ENCODE measurements at regions not wholly inside any gene's neighbourhood (a gene's known extent, or its start where the extent isn't known, plus 50 kb on each side); places are given as distances from the start of the nearest gene placed in this dataset.

DNA sequence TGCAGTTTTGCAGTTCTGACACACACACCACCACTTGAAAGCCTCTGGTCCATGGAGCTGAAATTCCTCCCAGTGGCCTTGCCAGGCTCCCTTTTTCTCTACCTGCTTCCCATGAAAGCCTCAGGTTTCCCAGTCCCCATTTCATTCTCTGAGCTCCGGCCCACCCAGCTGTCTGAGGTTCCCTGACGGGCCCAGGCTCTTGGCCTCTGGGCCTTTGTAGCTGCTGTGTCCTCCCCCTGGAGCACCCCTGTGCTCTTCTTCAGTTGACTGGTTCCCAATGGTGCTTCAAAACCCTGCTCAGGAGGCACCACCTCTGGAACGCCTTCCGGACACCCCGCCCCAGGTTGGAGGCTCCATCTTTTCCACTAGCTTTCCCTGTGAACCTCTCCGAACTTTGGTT is 155.9 kb upstream of the SHB start:
- TF ChIP-seq TAF1 (IDR thresholded peaks at IDR 0.05; ENCODE audit: borderline replicate concordance, low read depth, low read length) (no peak), POLR2A (IDR thresholded peaks at IDR 0.05; ENCODE audit: low read depth, low read length) (no peak)
